H9 (cell line): ENCODE measurements at regions not wholly inside any gene's neighbourhood (a gene's known extent, or its start where the extent isn't known, plus 50 kb on each side); places are given as distances from the start of the nearest gene placed in this dataset.

ENCODE experiments used
- DNase-seq: peaks from one replicate; pipeline ENCODE4 v3.0.0-alpha.2; 2017
- H2AFZ ChIP-seq: one replicate; pipeline ENCODE4 v1.6.1; 2013; ENCODE audit warnings: mild to moderate bottlenecking, low read length, control low read depth, moderate library complexity
- H2AK5ac ChIP-seq: 2 replicates; pipeline ENCODE4 v1.6.1; 2013; ENCODE audit warnings: low read length, control low read depth, mixed read lengths; ENCODE audit not compliant: insufficient read length
- H2BK120ac ChIP-seq: one replicate; pipeline ENCODE4 v1.6.1; 2013; ENCODE audit warnings: low read depth, mild to moderate bottlenecking, low read length, control low read depth, inconsistent platforms; ENCODE audit not compliant: poor library complexity, severe bottlenecking
- H2BK12ac ChIP-seq: 2 replicates; pipeline ENCODE4 v1.6.1; 2013; ENCODE audit warnings: low read length, control low read depth, mixed read lengths, low read depth; ENCODE audit not compliant: insufficient read length
- H2BK15ac ChIP-seq: 2 replicates; pipeline ENCODE4 v1.6.1; 2013; ENCODE audit warnings: low read depth, low read length, control low read depth
- H2BK20ac ChIP-seq: one replicate; pipeline ENCODE4 v1.6.1; 2013; ENCODE audit warnings: low read depth, mild to moderate bottlenecking, low read length, control low read depth, inconsistent platforms; ENCODE audit not compliant: poor library complexity, severe bottlenecking
- H2BK5ac ChIP-seq: 2 replicates; pipeline ENCODE4 v1.6.1; 2013; ENCODE audit warnings: low read length, control low read depth, mixed read lengths; ENCODE audit not compliant: insufficient read length
- H3K14ac ChIP-seq: 2 replicates; pipeline ENCODE4 v1.6.1; 2013; ENCODE audit warnings: low read length, control low read depth; ENCODE audit not compliant: insufficient read depth
- H3K18ac ChIP-seq: 2 replicates; pipeline ENCODE4 v1.6.1; 2013; ENCODE audit warnings: low read depth, mild to moderate bottlenecking, mixed read lengths, low read length, control low read depth; ENCODE audit not compliant: insufficient read length
- H3K23ac ChIP-seq: 2 replicates; pipeline ENCODE4 v1.6.1; 2013; ENCODE audit warnings: low read length, control low read depth, mixed read lengths, low read depth; ENCODE audit not compliant: insufficient read length
- H3K23me2 ChIP-seq: 2 replicates; pipeline ENCODE4 v1.6.1; 2013; ENCODE audit warnings: low read depth, mild to moderate bottlenecking, mixed read lengths, low read length, control low read depth; ENCODE audit not compliant: insufficient read length, poor library complexity, severe bottlenecking
- H3K27ac ChIP-seq: 2 replicates; pipeline ENCODE4 v1.5.1; 2013; ENCODE audit warnings: low read length, control low read depth, mixed read lengths, low read depth; ENCODE audit not compliant: insufficient read length
- H3K27me3 ChIP-seq: 2 replicates; pipeline ENCODE4 v1.6.1; 2013; ENCODE audit warnings: low read length, control low read depth, inconsistent platforms; ENCODE audit not compliant: insufficient read depth
- H3K4ac ChIP-seq: 2 replicates; pipeline ENCODE4 v1.6.1; 2013; ENCODE audit warnings: low read depth, mild to moderate bottlenecking, control low read depth, inconsistent platforms, low read length, moderate library complexity
- H3K4me1 ChIP-seq: 2 replicates; pipeline ENCODE4 v1.6.1; 2013; ENCODE audit warnings: low read length, control low read depth, inconsistent platforms; ENCODE audit not compliant: insufficient read depth
- H3K4me2 ChIP-seq: 2 replicates; pipeline ENCODE4 v1.6.1; 2013; ENCODE audit warnings: low read length, control low read depth, mixed read lengths; ENCODE audit not compliant: insufficient read length, insufficient read depth
- H3K56ac ChIP-seq: 2 replicates; pipeline ENCODE4 v1.6.1; 2013; ENCODE audit warnings: low read depth, mild to moderate bottlenecking, mixed read lengths, low read length, control low read depth; ENCODE audit not compliant: insufficient read length
- H3K79me1 ChIP-seq: 2 replicates; pipeline ENCODE4 v1.6.1; 2013; ENCODE audit warnings: low read depth, mild to moderate bottlenecking, moderate library complexity, low read length, control low read depth, inconsistent platforms; ENCODE audit not compliant: insufficient read depth, poor library complexity, severe bottlenecking
- H3K79me2 ChIP-seq: 2 replicates; pipeline ENCODE4 v1.6.1; 2013; ENCODE audit warnings: low read length, control low read depth, inconsistent platforms; ENCODE audit not compliant: insufficient read depth
- H3K9ac ChIP-seq: 2 replicates; pipeline ENCODE4 v1.6.1; 2013; ENCODE audit warnings: low read length, control low read depth, mixed read lengths; ENCODE audit not compliant: insufficient read length; ENCODE audit errors: extremely low read depth
- H3K9me3 ChIP-seq: one replicate; pipeline ENCODE4 v1.6.1; 2013; ENCODE audit warnings: low read depth, low read length, inconsistent platforms; ENCODE audit not compliant: control insufficient read depth
- H3T11ph ChIP-seq: one replicate; pipeline ENCODE4 v1.6.1; 2013; ENCODE audit warnings: mild to moderate bottlenecking, low read length, control low read depth, inconsistent platforms
- H4K20me1 ChIP-seq: one replicate; pipeline ENCODE4 v1.6.1; 2013; ENCODE audit not compliant: control insufficient read depth, insufficient read length, insufficient read depth
- H4K5ac ChIP-seq: 2 replicates; pipeline ENCODE4 v1.6.1; 2013; ENCODE audit warnings: low read depth, mild to moderate bottlenecking, mixed read lengths, low read length, control low read depth; ENCODE audit not compliant: insufficient read length
- H4K8ac ChIP-seq: replicated peaks from 2 replicates; pipeline ENCODE4 v1.6.1; 2013; ENCODE audit warnings: low read length, control low read depth, mixed read lengths, low read depth; ENCODE audit not compliant: insufficient read length
- H4K91ac ChIP-seq: 2 replicates; pipeline ENCODE4 v1.6.1; 2013; ENCODE audit warnings: low read depth, mild to moderate bottlenecking, moderate library complexity, mixed read lengths, low read length, control low read depth; ENCODE audit not compliant: insufficient read length
- H3K27ac Mint-ChIP-seq, 3 experiments: 2 replicates in 2 of 3; 3 replicates in 1 of 3; pipeline ENCODE4 v1.8.0; 2020 to 2021; ENCODE audit warnings: mixed read lengths in 3 of 3, mild to moderate bottlenecking in 1 of 3, moderate library complexity in 1 of 3
- H3K27me3 Mint-ChIP-seq: 2 replicates; pipeline ENCODE4 v1.8.0; 2021; ENCODE audit warnings: low read depth, mild to moderate bottlenecking, moderate library complexity, mixed read lengths
- H3K36me3 Mint-ChIP-seq, 3 experiments: 2 replicates in 2 of 3; 3 replicates in 1 of 3; pipeline ENCODE4 v1.8.0; 2020 to 2021; ENCODE audit warnings: low read depth in 3 of 3, mixed read lengths in 3 of 3; ENCODE audit not compliant: insufficient read depth in 1 of 3
- H3K4me1 Mint-ChIP-seq, 2 experiments: 2 replicates each; pipeline ENCODE4 v1.8.0; 2020; ENCODE audit warnings: mixed read lengths in 2 of 2
- H3K4me3 Mint-ChIP-seq, 2 experiments: 2 replicates in 1 of 2; 3 replicates in 1 of 2; pipeline ENCODE4 v1.8.0; 2020 to 2021; ENCODE audit warnings: mild to moderate bottlenecking in 2 of 2, mixed read lengths in 2 of 2, moderate library complexity in 1 of 2
- H3K9me3 Mint-ChIP-seq, 2 experiments: 2 replicates in 1 of 2; 3 replicates in 1 of 2; pipeline ENCODE4 v1.8.0; 2020; ENCODE audit warnings: mild to moderate bottlenecking in 2 of 2, mixed read lengths in 2 of 2, moderate library complexity in 1 of 2
- WGBS: extraction: QIAGEN DNeasy Blood & Tissue Kit; methylation state at CpG from one replicate; pipeline ENCODE4 v1.1.7; 2013; ENCODE audit warnings: missing lambda C conversion rate, low lambda C conversion rate, mixed read lengths; ENCODE audit not compliant: insufficient read length; ENCODE audit errors: extremely low coverage; 5-methylcytosine and 5-hydroxymethylcytosine counted together
- TF ChIP-seq, protein P1 (sequence below): fragments of 200-600 bp; sonication (generic); conservative IDR thresholded peaks from 3 replicates; pipeline ENCODE4 v1.8.0; 2021; ENCODE audit warnings: antibody characterized with exemption, mild to moderate bottlenecking

DNA sequence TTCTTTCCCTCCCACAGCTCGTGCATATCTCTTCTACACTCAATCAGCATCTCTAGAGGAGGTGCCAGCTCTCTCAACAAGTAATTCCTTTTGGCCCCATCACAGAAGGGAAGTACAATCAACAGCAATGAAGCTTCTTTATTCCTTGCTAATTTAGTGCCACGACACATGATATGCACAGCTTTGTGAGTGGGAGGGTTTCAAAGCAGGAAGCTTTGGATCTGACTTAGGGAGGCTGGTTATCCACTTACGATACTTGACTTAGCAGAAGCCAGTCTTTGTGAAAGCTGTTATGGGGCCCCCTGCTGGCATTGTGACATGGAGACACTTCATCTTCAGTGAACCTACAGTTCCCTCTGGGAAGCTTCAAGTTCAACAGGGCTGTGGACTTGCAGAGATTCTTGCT is 81.0 kb downstream of the TMEM100 start:
- H3K79me1 ChIP-seq, result no peaks in the 10 kb centered on the region
- no peak overlapping the region for H4K5ac ChIP-seq
- H2BK120ac ChIP-seq, result no peak overlapping the region
- DNase-seq, result peak; percentile 69
- H4K20me1 ChIP-seq, result no peaks in the 10 kb centered on the region
- H2BK12ac ChIP-seq, result no peak overlapping the region
- H2AFZ ChIP-seq, result no peak overlapping the region
- Mint-ChIP-seq H3K27ac (no peak overlapping the region), H3K36me3 (no peaks in the 10 kb centered on the region; a peak in 1 of 7 replicates), H3K4me3 (no peak overlapping the region), H3K4me1 (peaks cover 11 to 18% of the 10 kb centered on the region in 2 experiments), H3K9me3 (no peaks in the 10 kb centered on the region), H3K27me3 (no peaks in the 10 kb centered on the region)
- H3K27me3 ChIP-seq, result no peaks in the 10 kb centered on the region
- no peak overlapping the region for H4K91ac ChIP-seq
- H2BK15ac ChIP-seq, result no peak overlapping the region
- H2BK5ac ChIP-seq, result no peak overlapping the region
- no peak overlapping the region for H3K56ac ChIP-seq
- H2BK20ac ChIP-seq, result no peak overlapping the region
- H3K4ac ChIP-seq, result no peak overlapping the region
- H3K27ac ChIP-seq, result no peak overlapping the region
- no peak overlapping the region for H3K4me2 ChIP-seq
- no peak overlapping the region for H3K9ac ChIP-seq
- H3K9me3 ChIP-seq, result no peaks in the 10 kb centered on the region
- WGBS, result no CpG with 5 or more reads among the region's 3 CpGs
- H3K4me1 ChIP-seq, result no peaks in the 10 kb centered on the region
- H3T11ph ChIP-seq, result no peak overlapping the region
- H4K8ac ChIP-seq, result no peak overlapping the region
- H3K18ac ChIP-seq, result no peak overlapping the region
- TF ChIP-seq, protein P1, sequence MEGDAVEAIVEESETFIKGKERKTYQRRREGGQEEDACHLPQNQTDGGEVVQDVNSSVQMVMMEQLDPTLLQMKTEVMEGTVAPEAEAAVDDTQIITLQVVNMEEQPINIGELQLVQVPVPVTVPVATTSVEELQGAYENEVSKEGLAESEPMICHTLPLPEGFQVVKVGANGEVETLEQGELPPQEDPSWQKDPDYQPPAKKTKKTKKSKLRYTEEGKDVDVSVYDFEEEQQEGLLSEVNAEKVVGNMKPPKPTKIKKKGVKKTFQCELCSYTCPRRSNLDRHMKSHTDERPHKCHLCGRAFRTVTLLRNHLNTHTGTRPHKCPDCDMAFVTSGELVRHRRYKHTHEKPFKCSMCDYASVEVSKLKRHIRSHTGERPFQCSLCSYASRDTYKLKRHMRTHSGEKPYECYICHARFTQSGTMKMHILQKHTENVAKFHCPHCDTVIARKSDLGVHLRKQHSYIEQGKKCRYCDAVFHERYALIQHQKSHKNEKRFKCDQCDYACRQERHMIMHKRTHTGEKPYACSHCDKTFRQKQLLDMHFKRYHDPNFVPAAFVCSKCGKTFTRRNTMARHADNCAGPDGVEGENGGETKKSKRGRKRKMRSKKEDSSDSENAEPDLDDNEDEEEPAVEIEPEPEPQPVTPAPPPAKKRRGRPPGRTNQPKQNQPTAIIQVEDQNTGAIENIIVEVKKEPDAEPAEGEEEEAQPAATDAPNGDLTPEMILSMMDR, result peak; percentile 51; the same call in 2 of the 3 replicates
- H3K14ac ChIP-seq, result no peak overlapping the region
- H3K23me2 ChIP-seq, result no peaks in the 10 kb centered on the region
- no peak overlapping the region for H2AK5ac ChIP-seq
- H3K79me2 ChIP-seq, result no peaks in the 10 kb centered on the region
- H3K23ac ChIP-seq, result no peak overlapping the region
